Astrocyte of the spinal cord (primary cell): ENCODE measurements at regions not wholly inside any gene's neighbourhood (a gene's known extent, or its start where the extent isn't known, plus 50 kb on each side); places are given as distances from the start of the nearest gene placed in this dataset.

Source experiments
- DNase-seq: peaks from one replicate; pipeline ENCODE4 v3.0.0; 2011; ENCODE audit warnings: low read depth, low spot score
- H3K4me3 ChIP-seq: 2 replicates; pipeline ENCODE4 v1.5.1; 2011; ENCODE audit warnings: low read depth, mild to moderate bottlenecking, low read length, moderate library complexity
- in situ Hi-C: cut with HindIII; loops from 2 replicates; pipeline ENCODE4 v1.10.0; 2017; ENCODE audit warnings: low sequenced_read_pairs
- TF ChIP-seq, protein P1 (sequence below): IDR thresholded peaks from 2 replicates; pipeline ENCODE4 v1.5.1; 2012; ENCODE audit warnings: low read depth, mild to moderate bottlenecking, low read length, inconsistent platforms

GRCh38 chr18:2204736-2205135 lies 366.6 kb downstream of the METTL4 start:
- DNase-seq: no peak
- H3K4me3 ChIP-seq: no peak overlapping the region
- TF ChIP-seq, protein P1, sequence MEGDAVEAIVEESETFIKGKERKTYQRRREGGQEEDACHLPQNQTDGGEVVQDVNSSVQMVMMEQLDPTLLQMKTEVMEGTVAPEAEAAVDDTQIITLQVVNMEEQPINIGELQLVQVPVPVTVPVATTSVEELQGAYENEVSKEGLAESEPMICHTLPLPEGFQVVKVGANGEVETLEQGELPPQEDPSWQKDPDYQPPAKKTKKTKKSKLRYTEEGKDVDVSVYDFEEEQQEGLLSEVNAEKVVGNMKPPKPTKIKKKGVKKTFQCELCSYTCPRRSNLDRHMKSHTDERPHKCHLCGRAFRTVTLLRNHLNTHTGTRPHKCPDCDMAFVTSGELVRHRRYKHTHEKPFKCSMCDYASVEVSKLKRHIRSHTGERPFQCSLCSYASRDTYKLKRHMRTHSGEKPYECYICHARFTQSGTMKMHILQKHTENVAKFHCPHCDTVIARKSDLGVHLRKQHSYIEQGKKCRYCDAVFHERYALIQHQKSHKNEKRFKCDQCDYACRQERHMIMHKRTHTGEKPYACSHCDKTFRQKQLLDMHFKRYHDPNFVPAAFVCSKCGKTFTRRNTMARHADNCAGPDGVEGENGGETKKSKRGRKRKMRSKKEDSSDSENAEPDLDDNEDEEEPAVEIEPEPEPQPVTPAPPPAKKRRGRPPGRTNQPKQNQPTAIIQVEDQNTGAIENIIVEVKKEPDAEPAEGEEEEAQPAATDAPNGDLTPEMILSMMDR: no peak
- in situ Hi-C loops: no loop called here

GRCh38 chr18:2207294-2207693 lies 364.0 kb downstream of the METTL4 start:
- DNase-seq: no peak
- in situ Hi-C loops: no loop called here
- H3K4me3 ChIP-seq: no peak overlapping the region
- TF ChIP-seq, protein P1: no peak

- H3K4me3 ChIP-seq: no peak overlapping the region
- TF ChIP-seq, protein P1: no peak
- in situ Hi-C loops: no loop called here
- no peak for DNase-seq
Observed at GRCh38 chr18:2212598-2213205, 358.6 kb downstream of the METTL4 start.

DNA sequence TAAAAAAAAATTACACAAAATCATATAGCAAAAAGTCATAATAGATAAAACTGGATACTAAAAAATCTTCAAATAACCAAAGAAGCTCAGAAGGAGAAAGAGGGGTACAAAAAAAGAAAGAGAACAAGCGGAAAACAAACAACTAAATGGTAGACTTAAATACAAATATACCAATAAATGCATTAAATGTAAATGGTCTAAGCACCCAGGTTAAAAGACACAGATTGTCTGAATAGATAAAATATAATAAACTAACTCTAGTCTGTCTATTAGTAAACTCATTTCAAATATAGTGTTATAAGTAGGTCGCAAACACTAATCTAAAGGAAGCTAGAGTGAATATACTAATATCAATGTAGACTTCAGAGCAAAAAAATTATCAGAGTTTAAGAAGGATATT lies 357.4 kb downstream of the METTL4 start:
- in situ Hi-C loops: no loop called here
- TF ChIP-seq, protein P1: no peak
- H3K4me3 ChIP-seq: no peak overlapping the region
- no peak for DNase-seq

DNA sequence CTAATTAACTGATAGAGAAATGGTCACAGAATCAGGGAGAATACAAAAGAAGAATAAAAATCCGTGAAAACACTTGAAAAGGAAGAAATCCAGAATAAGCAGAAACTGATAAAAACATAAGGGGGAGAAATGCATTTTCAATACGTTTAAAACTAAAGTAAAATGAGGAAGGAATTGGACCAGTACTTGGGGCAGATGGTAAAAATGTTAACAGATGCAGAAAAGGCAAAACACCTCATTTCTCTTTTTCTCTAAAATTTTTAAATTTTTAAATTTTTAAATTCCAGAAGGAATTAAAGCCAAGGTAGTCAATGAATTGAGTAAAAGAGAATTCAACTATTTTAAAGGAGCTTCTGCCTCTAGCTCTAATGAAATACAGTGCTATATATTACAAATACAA lies 353.9 kb downstream of the METTL4 start:
- in situ Hi-C loops: no loop called here
- TF ChIP-seq, protein P1: no peak

DNA sequence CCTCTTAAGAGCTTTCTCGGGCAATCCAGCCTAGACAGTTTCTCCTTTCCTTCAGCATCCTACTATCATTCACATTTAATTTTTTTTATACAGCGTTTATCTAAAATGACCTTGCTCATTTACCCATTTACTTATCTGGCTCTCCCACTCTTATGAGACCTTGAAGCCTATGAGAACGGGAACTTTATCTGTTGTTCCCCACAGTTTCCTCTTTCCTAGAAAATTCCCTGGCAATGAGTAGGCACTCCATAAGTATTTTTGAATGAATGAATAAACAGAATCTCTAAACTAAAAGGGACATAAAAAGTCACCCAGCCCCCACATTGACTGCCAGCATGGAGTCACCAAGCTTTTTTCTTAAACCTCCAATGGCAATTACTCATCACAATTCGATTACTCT lies 353.2 kb downstream of the METTL4 start:
- no peak for DNase-seq
- H3K4me3 ChIP-seq: no peak overlapping the region
- TF ChIP-seq, protein P1: no peak
- in situ Hi-C loops: no loop called here

More for the DNA sequence above, 353.9 kb downstream of the METTL4 start:
- no peak overlapping the region for H3K4me3 ChIP-seq
- no peak for DNase-seq
